KMS-11 (cell line): ENCODE measurements at regions not wholly inside any gene's neighbourhood (a gene's known extent, or its start where the extent isn't known, plus 50 kb on each side); places are given as distances from the start of the nearest gene placed in this dataset.

Experiments used
- H2AFZ ChIP-seq: fragments of 200-600 bp; sonication (generic); 2 replicates; pipeline ENCODE4 v1.6.1; 2016; ENCODE audit warnings: antibody characterized with exemption, mixed run types, low read depth
- H3K27ac ChIP-seq: fragments of 200-600 bp; sonication (generic); 2 replicates; pipeline ENCODE4 v1.6.1; 2016; ENCODE audit warnings: mild to moderate bottlenecking, mixed run types
- H3K27me3 ChIP-seq: fragments of 200-600 bp; sonication (generic); 2 replicates; pipeline ENCODE4 v1.6.1; 2017; ENCODE audit warnings: mild to moderate bottlenecking, low read depth, mixed run types, moderate library complexity; ENCODE audit not compliant: insufficient read depth
- H3K36me3 ChIP-seq: fragments of 200-600 bp; sonication (generic); 2 replicates; pipeline ENCODE4 v1.6.1; 2017; ENCODE audit warnings: mild to moderate bottlenecking, mixed run types; ENCODE audit not compliant: insufficient read depth
- H3K4me1 ChIP-seq: fragments of 200-600 bp; sonication (generic); 2 replicates; pipeline ENCODE4 v1.6.1; 2016; ENCODE audit warnings: mild to moderate bottlenecking, low read depth, mixed run types; ENCODE audit not compliant: poor library complexity, severe bottlenecking
- H3K4me2 ChIP-seq: fragments of 200-600 bp; sonication (generic); 2 replicates; pipeline ENCODE4 v1.7.0; 2016; ENCODE audit warnings: mild to moderate bottlenecking, mixed run types
- H3K4me3 ChIP-seq: fragments of 200-600 bp; sonication (generic); IDR thresholded peaks from 2 replicates; pipeline ENCODE4 v1.6.1; 2017; ENCODE audit warnings: low read depth, low read length, mixed read lengths; ENCODE audit not compliant: insufficient read depth
- H3K79me2 ChIP-seq: fragments of 200-600 bp; sonication (generic); 2 replicates; pipeline ENCODE4 v1.6.1; 2016; ENCODE audit warnings: low read depth, mixed run types; ENCODE audit not compliant: insufficient read depth
- H3K9ac ChIP-seq: fragments of 200-600 bp; sonication (generic); 2 replicates; pipeline ENCODE4 v1.6.1; 2016; ENCODE audit warnings: mild to moderate bottlenecking, mixed run types
- H4K20me1 ChIP-seq: fragments of 200-600 bp; sonication (generic); 2 replicates; pipeline ENCODE4 v1.6.1; 2016; ENCODE audit warnings: mild to moderate bottlenecking, mixed run types; ENCODE audit not compliant: insufficient read depth
- CTCF ChIP-seq: fragments of 200-600 bp; sonication (generic); conservative IDR thresholded peaks from 2 replicates; pipeline ENCODE4 v1.6.1; 2017; ENCODE audit warnings: low read depth, mild to moderate bottlenecking, antibody characterized with exemption, low read length, moderate library complexity, mixed read lengths

GRCh38 chr6:113480616-113481015, 376.5 kb upstream of the MARCKS start:
- Histone ChIP-seq H3K27ac (no peak overlapping the region), H3K4me3 (no peak overlapping the region), H3K9ac (no peak overlapping the region), H3K79me2 (no peaks in the 10 kb centered on the region), H3K27me3 (no peaks in the 10 kb centered on the region), H3K36me3 (no peaks in the 10 kb centered on the region), H3K4me1 (no peaks in the 10 kb centered on the region), H3K4me2 (no peak overlapping the region), H2AFZ (no peak overlapping the region), H4K20me1 (no peaks in the 10 kb centered on the region)
- no peak for TF ChIP-seq CTCF

- H3K4me1 ChIP-seq = no peaks in the 10 kb centered on the region
- H3K4me2 ChIP-seq = no peak overlapping the region
- H2AFZ ChIP-seq = no peak overlapping the region
- no peaks in the 10 kb centered on the region for H4K20me1 ChIP-seq
- no peaks in the 10 kb centered on the region for H3K27me3 ChIP-seq
- TF ChIP-seq CTCF = no peak
- no peak overlapping the region for H3K27ac ChIP-seq
- no peaks in the 10 kb centered on the region for H3K79me2 ChIP-seq
- H3K4me3 ChIP-seq = no peak overlapping the region
- no peak overlapping the region for H3K9ac ChIP-seq
- no peaks in the 10 kb centered on the region for H3K36me3 ChIP-seq
Observed at GRCh38 chr6:113481458-113481857, 375.7 kb upstream of the MARCKS start.

GRCh38 chr6:113481910-113482309, 375.2 kb upstream of the MARCKS start:
- Histone ChIP-seq H3K4me3 (no peak overlapping the region), H3K27ac (no peak overlapping the region), H3K79me2 (no peaks in the 10 kb centered on the region), H2AFZ (no peak overlapping the region), H3K4me1 (no peaks in the 10 kb centered on the region), H3K9ac (no peak overlapping the region), H3K36me3 (no peaks in the 10 kb centered on the region), H3K27me3 (no peaks in the 10 kb centered on the region), H3K4me2 (no peak overlapping the region), H4K20me1 (no peaks in the 10 kb centered on the region)
- TF ChIP-seq CTCF = no peak

- H3K27ac ChIP-seq = no peak overlapping the region
- no peaks in the 10 kb centered on the region for H3K4me1 ChIP-seq
- H3K9ac ChIP-seq = no peak overlapping the region
- no peaks in the 10 kb centered on the region for H3K36me3 ChIP-seq
- H3K4me2 ChIP-seq = no peak overlapping the region
- no peaks in the 10 kb centered on the region for H3K79me2 ChIP-seq
- H3K4me3 ChIP-seq = no peak overlapping the region
- TF ChIP-seq CTCF = no peak
- H4K20me1 ChIP-seq = no peaks in the 10 kb centered on the region
- no peak overlapping the region for H2AFZ ChIP-seq
- H3K27me3 ChIP-seq = no peaks in the 10 kb centered on the region
Observed at GRCh38 chr6:113482771-113483170, 374.4 kb upstream of the MARCKS start.

- H4K20me1 ChIP-seq = no peaks in the 10 kb centered on the region
- H3K27me3 ChIP-seq = no peaks in the 10 kb centered on the region
Observed at GRCh38 chr6:113486199-113486598, 370.9 kb upstream of the MARCKS start.

More at GRCh38 chr6:113486199-113486598, 370.9 kb upstream of the MARCKS start:
- H3K4me1 ChIP-seq = no peaks in the 10 kb centered on the region
- H2AFZ ChIP-seq = no peak overlapping the region
- H3K36me3 ChIP-seq = no peaks in the 10 kb centered on the region
- H3K4me2 ChIP-seq = no peak overlapping the region
- H3K27ac ChIP-seq = no peak overlapping the region
- H3K4me3 ChIP-seq = no peak overlapping the region
- no peaks in the 10 kb centered on the region for H3K79me2 ChIP-seq
- TF ChIP-seq CTCF = no peak
- H3K9ac ChIP-seq = no peak overlapping the region
